ENCODE measurements at regions not wholly inside any gene's neighbourhood (a gene's known extent, or its start where the extent isn't known, plus 50 kb on each side); places are given as distances from the start of the nearest gene placed in this dataset.

DNA sequence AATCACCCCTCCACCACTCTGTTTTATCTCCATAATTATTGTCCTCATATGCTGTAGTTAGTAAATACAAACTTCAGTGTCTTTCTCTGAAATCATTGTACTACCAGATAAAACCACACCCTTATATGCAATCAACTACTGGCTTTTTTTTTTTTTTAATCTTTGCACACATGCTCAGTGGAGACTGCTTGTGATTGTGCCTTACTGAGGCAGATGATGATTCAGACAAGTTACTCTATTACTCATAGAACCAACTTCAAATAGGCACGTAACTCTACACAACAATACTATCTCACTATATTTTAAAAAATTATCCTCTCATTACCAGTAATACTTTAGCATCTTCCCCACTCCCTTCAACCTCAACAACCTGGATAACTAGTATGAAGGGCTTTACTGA lies 1278.4 kb upstream of the PIK3C3 start:
- no peak for TF ChIP-seq FOXP2 (optimal IDR thresholded peaks at IDR 0.05; ENCODE audit: borderline replicate concordance, extremely low read depth, extremely low read length, insufficient read depth)
- TF ChIP-seq TAF1 (IDR thresholded peaks at IDR 0.05; ENCODE audit: borderline replicate concordance, insufficient read depth, low read length), result no peak
- TF ChIP-seq SIN3A (IDR thresholded peaks at IDR 0.05; ENCODE audit: borderline replicate concordance, insufficient read depth, low read length), result no peak
- TF ChIP-seq POLR2AphosphoS5 (IDR thresholded peaks at IDR 0.05; ENCODE audit: low read depth, low read length), result no peak
- TF ChIP-seq, protein P1, sequence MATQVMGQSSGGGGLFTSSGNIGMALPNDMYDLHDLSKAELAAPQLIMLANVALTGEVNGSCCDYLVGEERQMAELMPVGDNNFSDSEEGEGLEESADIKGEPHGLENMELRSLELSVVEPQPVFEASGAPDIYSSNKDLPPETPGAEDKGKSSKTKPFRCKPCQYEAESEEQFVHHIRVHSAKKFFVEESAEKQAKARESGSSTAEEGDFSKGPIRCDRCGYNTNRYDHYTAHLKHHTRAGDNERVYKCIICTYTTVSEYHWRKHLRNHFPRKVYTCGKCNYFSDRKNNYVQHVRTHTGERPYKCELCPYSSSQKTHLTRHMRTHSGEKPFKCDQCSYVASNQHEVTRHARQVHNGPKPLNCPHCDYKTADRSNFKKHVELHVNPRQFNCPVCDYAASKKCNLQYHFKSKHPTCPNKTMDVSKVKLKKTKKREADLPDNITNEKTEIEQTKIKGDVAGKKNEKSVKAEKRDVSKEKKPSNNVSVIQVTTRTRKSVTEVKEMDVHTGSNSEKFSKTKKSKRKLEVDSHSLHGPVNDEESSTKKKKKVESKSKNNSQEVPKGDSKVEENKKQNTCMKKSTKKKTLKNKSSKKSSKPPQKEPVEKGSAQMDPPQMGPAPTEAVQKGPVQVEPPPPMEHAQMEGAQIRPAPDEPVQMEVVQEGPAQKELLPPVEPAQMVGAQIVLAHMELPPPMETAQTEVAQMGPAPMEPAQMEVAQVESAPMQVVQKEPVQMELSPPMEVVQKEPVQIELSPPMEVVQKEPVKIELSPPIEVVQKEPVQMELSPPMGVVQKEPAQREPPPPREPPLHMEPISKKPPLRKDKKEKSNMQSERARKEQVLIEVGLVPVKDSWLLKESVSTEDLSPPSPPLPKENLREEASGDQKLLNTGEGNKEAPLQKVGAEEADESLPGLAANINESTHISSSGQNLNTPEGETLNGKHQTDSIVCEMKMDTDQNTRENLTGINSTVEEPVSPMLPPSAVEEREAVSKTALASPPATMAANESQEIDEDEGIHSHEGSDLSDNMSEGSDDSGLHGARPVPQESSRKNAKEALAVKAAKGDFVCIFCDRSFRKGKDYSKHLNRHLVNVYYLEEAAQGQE (IDR thresholded peaks at IDR 0.05; ENCODE audit: insufficient read depth in 1 of 2, low read depth in 2 of 2, low read length in 2 of 2), result no peak

DNA sequence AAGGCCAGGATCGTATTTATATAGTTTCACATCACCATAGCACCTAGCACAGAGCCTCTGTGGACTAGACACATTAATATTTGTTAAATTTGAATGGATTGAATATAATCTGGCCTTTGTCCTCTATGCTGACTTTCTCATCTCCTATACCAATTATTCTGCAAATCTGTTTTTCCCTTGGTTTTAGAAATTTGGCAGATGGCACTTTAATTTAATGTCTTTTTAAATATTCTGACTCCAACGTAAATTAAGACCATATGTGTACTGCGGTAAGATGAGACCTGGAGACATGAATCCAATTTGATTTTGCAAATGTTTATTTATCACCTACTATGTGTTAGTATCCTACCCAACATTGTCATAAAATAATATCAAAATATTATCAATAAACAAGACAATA lies 1281.9 kb upstream of the PIK3C3 start:
- no peak for TF ChIP-seq POLR2AphosphoS5 (IDR thresholded peaks at IDR 0.05; ENCODE audit: low read depth, low read length)
- TF ChIP-seq, protein P1 (IDR thresholded peaks at IDR 0.05; ENCODE audit: insufficient read depth in 1 of 2, low read depth in 2 of 2, low read length in 2 of 2), result no peak
- TF ChIP-seq FOXP2 (optimal IDR thresholded peaks at IDR 0.05; ENCODE audit: borderline replicate concordance, extremely low read depth, extremely low read length, insufficient read depth), result no peak
- no peak for TF ChIP-seq TAF1 (IDR thresholded peaks at IDR 0.05; ENCODE audit: borderline replicate concordance, insufficient read depth, low read length)
- no peak for TF ChIP-seq SIN3A (IDR thresholded peaks at IDR 0.05; ENCODE audit: borderline replicate concordance, insufficient read depth, low read length)

DNA sequence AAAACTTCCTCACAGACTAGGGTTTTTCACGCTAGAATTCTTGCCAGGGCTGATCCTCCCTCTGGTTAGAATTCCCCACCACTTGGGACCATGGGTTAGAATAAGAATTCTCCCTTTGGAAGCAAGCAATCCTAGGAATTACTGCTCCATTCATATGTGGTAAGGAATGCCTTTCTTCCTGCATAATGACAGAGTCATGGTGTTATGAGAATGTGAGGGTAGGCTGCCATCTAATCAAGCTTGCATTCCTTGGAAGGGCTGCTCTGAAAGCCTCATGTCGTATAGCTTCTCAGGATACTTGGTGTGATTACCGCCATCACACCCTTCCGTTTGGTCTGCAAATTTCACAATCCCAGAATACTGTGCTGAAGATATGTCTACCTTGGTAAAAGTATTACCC lies 1282.4 kb upstream of the PIK3C3 start:
- no peak for TF ChIP-seq TAF1 (IDR thresholded peaks at IDR 0.05; ENCODE audit: borderline replicate concordance, insufficient read depth, low read length)
- TF ChIP-seq, protein P1 (IDR thresholded peaks at IDR 0.05; ENCODE audit: insufficient read depth in 1 of 2, low read depth in 2 of 2, low read length in 2 of 2), result no peak
- TF ChIP-seq POLR2AphosphoS5 (IDR thresholded peaks at IDR 0.05; ENCODE audit: low read depth, low read length), result no peak
- TF ChIP-seq SIN3A (IDR thresholded peaks at IDR 0.05; ENCODE audit: borderline replicate concordance, insufficient read depth, low read length), result no peak
- no peak for TF ChIP-seq FOXP2 (optimal IDR thresholded peaks at IDR 0.05; ENCODE audit: borderline replicate concordance, extremely low read depth, extremely low read length, insufficient read depth)

DNA sequence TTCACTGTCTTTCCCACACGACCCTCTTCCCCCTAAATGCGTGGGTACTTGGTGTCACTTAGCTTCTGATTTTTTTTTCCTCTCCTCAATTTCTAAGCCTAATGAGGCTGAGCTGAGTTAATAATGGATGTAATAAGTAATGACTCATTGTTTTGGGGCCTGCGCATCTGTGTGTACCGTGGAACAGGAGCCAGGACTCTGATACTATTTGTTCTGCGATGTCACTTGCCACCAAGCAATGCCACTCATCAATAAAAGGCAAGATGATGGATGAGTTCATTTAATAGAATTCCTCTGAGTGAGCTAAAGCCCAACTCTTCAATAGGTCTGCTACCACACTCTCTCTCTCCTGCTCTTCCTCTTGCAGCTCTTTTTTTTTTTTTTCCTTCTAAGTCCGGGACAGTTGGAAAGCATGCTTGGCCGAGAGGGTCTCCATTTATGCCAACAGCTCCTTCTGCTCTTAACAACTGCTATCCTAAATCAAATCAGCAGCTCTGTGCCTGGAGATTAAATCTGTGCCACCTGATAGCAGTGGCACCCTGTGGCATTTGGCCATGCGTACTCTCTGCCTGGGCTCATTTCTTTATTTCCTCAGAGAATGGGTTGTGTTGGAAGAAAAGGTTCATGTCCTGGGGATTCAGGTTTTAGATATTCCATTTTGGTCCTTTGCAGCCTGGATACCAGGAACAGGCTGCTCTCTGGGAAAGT lies 1284.2 kb upstream of the PIK3C3 start:
- TF ChIP-seq, protein P1 (IDR thresholded peaks at IDR 0.05; ENCODE audit: insufficient read depth in 1 of 2, low read depth in 2 of 2, low read length in 2 of 2), result no peak
- TF ChIP-seq POLR2AphosphoS5 (IDR thresholded peaks at IDR 0.05; ENCODE audit: low read depth, low read length) (no peak), FOXP2 (optimal IDR thresholded peaks at IDR 0.05; ENCODE audit: borderline replicate concordance, extremely low read depth, extremely low read length, insufficient read depth) (no peak), TAF1 (IDR thresholded peaks at IDR 0.05; ENCODE audit: borderline replicate concordance, insufficient read depth, low read length) (no peak), SIN3A (IDR thresholded peaks at IDR 0.05; ENCODE audit: borderline replicate concordance, insufficient read depth, low read length) (no peak)

Data from PFSK-1 (cell line).